SK-N-MC (cell line): ENCODE measurements at regions not wholly inside any gene's neighbourhood (a gene's known extent, or its start where the extent isn't known, plus 50 kb on each side); places are given as distances from the start of the nearest gene placed in this dataset.

Experiments
- DNase-seq: peaks from one replicate; pipeline ENCODE4 v3.0.0-alpha.2; 2011; ENCODE audit warnings: low read depth, low spot score
- H3K27ac ChIP-seq: fragments of 200-600 bp; sonication (generic); 2 replicates; pipeline ENCODE4 v1.5.1; 2016; ENCODE audit warnings: mixed run types
- H3K36me3 ChIP-seq: fragments of 200-600 bp; sonication (generic); 2 replicates; pipeline ENCODE4 v1.6.1; 2017; ENCODE audit warnings: antibody characterized with exemption, low read length, mixed read lengths; ENCODE audit not compliant: insufficient read depth
- H3K4me3 ChIP-seq: fragments of 200-600 bp; sonication (generic); 2 replicates; pipeline ENCODE4 v1.5.1; 2016
- H3K9ac ChIP-seq: fragments of 200-600 bp; sonication (generic); 2 replicates; pipeline ENCODE4 v1.8.0; 2017; ENCODE audit warnings: mixed run types, mixed read lengths; ENCODE audit not compliant: insufficient read length
- H3K9me3 ChIP-seq: fragments of 200-600 bp; sonication (generic); 2 replicates; pipeline ENCODE4 v1.6.1; 2017; ENCODE audit warnings: low read depth, mild to moderate bottlenecking, antibody characterized with exemption, low read length, moderate library complexity, mixed read lengths
- EZH2 ChIP-seq: fragments of 200-600 bp; sonication (generic); IDR thresholded peaks from one replicate; pipeline ENCODE4 v1.6.1; 2017; ENCODE audit warnings: antibody characterized with exemption
- FOXP2 ChIP-seq: optimal IDR thresholded peaks from 2 replicates; pipeline ENCODE3; 2011; ENCODE audit warnings: mild to moderate bottlenecking, moderate library complexity; ENCODE audit not compliant: insufficient read depth; ENCODE audit errors: extremely low read length, control extremely low read depth
- POLR2AphosphoS5 ChIP-seq: IDR thresholded peaks from 2 replicates; pipeline ENCODE4 v1.6.1; 2012; ENCODE audit warnings: mild to moderate bottlenecking, low read depth, low read length, borderline replicate concordance

- peak overlapping the region; percentile 88 for H3K9ac ChIP-seq
These were observed 179.0 kb upstream of the KLF14 start for GRCh38 chr7:130912862-130913638.

GRCh38 chr7:130913639-130914553 lies 179.9 kb upstream of the KLF14 start:
- peak overlapping the region; percentile 88 for H3K9ac ChIP-seq
- H3K27ac ChIP-seq, result peak overlapping the region; percentile 93
- no peak for DNase-seq
- peak overlapping the region; percentile 84 for H3K4me3 ChIP-seq
- peaks cover 43% of the 10 kb centered on the region for H3K36me3 ChIP-seq
- no peaks in the 10 kb centered on the region for H3K9me3 ChIP-seq
- no peak for TF ChIP-seq POLR2AphosphoS5
- no peak for TF ChIP-seq EZH2
- TF ChIP-seq FOXP2, result no peak

More at GRCh38 chr7:130912862-130913638, 179.0 kb upstream of the KLF14 start:
- no peak for TF ChIP-seq FOXP2
- no peak; the same call in 1 of the 2 replicates for TF ChIP-seq POLR2AphosphoS5
- H3K9me3 ChIP-seq, result no peaks in the 10 kb centered on the region
- no peak for DNase-seq
- H3K27ac ChIP-seq, result peak overlapping the region; percentile 93
- peaks cover 48% of the 10 kb centered on the region for H3K36me3 ChIP-seq
- H3K4me3 ChIP-seq, result peak overlapping the region; percentile 84

GRCh38 chr7:130914554-130915294 lies 180.7 kb upstream of the KLF14 start:
- TF ChIP-seq EZH2 (no peak), FOXP2 (no peak), POLR2AphosphoS5 (no peak)

GRCh38 chr7:130917669-130918128 lies 183.7 kb upstream of the KLF14 start:
- TF ChIP-seq FOXP2 (no peak), POLR2AphosphoS5 (peak; percentile 80; the same call in 1 of the 2 replicates)
- Histone ChIP-seq H3K36me3 (peaks cover 24% of the 10 kb centered on the region), H3K27ac (peak overlapping the region; percentile 97), H3K4me3 (peak overlapping the region; percentile 64), H3K9me3 (no peaks in the 10 kb centered on the region), H3K9ac (peak overlapping the region; percentile 64)
- DNase-seq, result peak; percentile 86

More at GRCh38 chr7:130914554-130915294, 180.7 kb upstream of the KLF14 start:
- Histone ChIP-seq H3K4me3 (peak overlapping the region; percentile 84), H3K9ac (peak overlapping the region; percentile 88), H3K27ac (peak overlapping the region; percentile 93), H3K36me3 (peaks cover 38% of the 10 kb centered on the region), H3K9me3 (no peaks in the 10 kb centered on the region)
- no peak for DNase-seq

GRCh38 chr7:130918129-130919052 lies 184.4 kb upstream of the KLF14 start:
- peak overlapping the region; percentile 97 for H3K27ac ChIP-seq
- H3K36me3 ChIP-seq, result peaks cover 24% of the 10 kb centered on the region
- H3K9ac ChIP-seq, result peak overlapping the region; percentile 64
- no peak for DNase-seq
- no peaks in the 10 kb centered on the region for H3K9me3 ChIP-seq
- TF ChIP-seq EZH2, result no peak
- no peak for TF ChIP-seq POLR2AphosphoS5
- TF ChIP-seq FOXP2, result no peak
- peak overlapping the region; percentile 64 for H3K4me3 ChIP-seq

GRCh38 chr7:130919316-130920103 lies 185.5 kb upstream of the KLF14 start:
- Histone ChIP-seq H3K4me3 (no peak overlapping the region), H3K27ac (peak overlapping the region; percentile 97), H3K36me3 (peaks cover 24% of the 10 kb centered on the region), H3K9me3 (no peaks in the 10 kb centered on the region), H3K9ac (no peak overlapping the region)
- DNase-seq, result no peak
- TF ChIP-seq FOXP2 (no peak), POLR2AphosphoS5 (no peak), EZH2 (no peak)

- Histone ChIP-seq H3K36me3 (peaks cover 24% of the 10 kb centered on the region), H3K9ac (no peak overlapping the region), H3K27ac (no peak overlapping the region; the same call in 1 of the 2 replicates)
These were observed 186.1 kb upstream of the KLF14 start for GRCh38 chr7:130920122-130920521.

More at GRCh38 chr7:130920122-130920521, 186.1 kb upstream of the KLF14 start:
- no peak for TF ChIP-seq EZH2
- TF ChIP-seq FOXP2, result no peak
- TF ChIP-seq POLR2AphosphoS5, result no peak
- no peak overlapping the region for H3K4me3 ChIP-seq
- no peaks in the 10 kb centered on the region for H3K9me3 ChIP-seq
- no peak for DNase-seq
